Fibroblast of mammary gland (primary cell): ENCODE measurements at regions not wholly inside any gene's neighbourhood (a gene's known extent, or its start where the extent isn't known, plus 50 kb on each side); places are given as distances from the start of the nearest gene placed in this dataset.
"Not testable (repeated sequence)": the region's sequence is repeated elsewhere in the genome, so short reads cannot be mapped to it uniquely, and the experiment has no call there.

ENCODE experiments used
- DNase-seq: peaks from one replicate; pipeline ENCODE4 v3.0.0-alpha.2; 2010; ENCODE audit warnings: low read depth
- H3K4me3 ChIP-seq: 2 replicates; pipeline ENCODE4 v1.5.1; 2011; ENCODE audit warnings: low read depth, mild to moderate bottlenecking, low read length, moderate library complexity; ENCODE audit not compliant: control insufficient read depth
- CTCF ChIP-seq: conservative IDR thresholded peaks from 2 replicates; pipeline ENCODE4 v1.5.1; 2011; ENCODE audit warnings: low read depth, low read length, inconsistent platforms; ENCODE audit not compliant: control insufficient read depth, insufficient read depth

DNA sequence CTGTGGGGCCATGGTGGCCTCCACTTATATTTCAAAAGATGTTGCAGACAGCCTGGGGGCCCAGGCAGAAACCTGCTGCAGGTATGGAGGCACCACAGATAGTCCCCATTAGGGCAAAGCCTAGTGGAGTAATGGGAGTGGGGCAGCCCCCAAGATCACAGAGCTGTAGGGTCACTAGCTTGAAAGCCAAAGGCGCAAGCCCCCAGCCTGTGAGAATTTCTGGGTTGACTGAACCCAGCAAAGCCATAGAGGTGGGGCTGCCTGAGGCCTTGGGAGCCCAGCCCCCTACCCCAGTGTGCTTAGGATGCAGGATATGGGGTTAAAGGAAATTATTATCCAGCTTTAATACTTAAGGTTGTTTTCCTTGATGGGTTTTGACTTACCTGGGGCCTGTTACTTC lies 165.3 kb upstream of the FBN2 start:
- TF ChIP-seq CTCF: no peak
- no peak for DNase-seq

GRCh38 chr5:128706269-128706668 lies 168.2 kb upstream of the FBN2 start:
- no peak for TF ChIP-seq CTCF
- peak; percentile 12 for DNase-seq
- no peak overlapping the region for H3K4me3 ChIP-seq

More for the DNA sequence above, 165.3 kb upstream of the FBN2 start:
- no peak overlapping the region for H3K4me3 ChIP-seq

GRCh38 chr5:128708841-128709240 lies 170.8 kb upstream of the FBN2 start:
- no peak overlapping the region for H3K4me3 ChIP-seq
- TF ChIP-seq CTCF: no peak
- no peak for DNase-seq

- H3K4me3 ChIP-seq: no peak overlapping the region
- DNase-seq: no peak
- no peak for TF ChIP-seq CTCF
Observed at GRCh38 chr5:128711216-128711615, 173.2 kb upstream of the FBN2 start.

GRCh38 chr5:128714551-128714950 lies 176.5 kb upstream of the FBN2 start:
- no peak for TF ChIP-seq CTCF
- no peak for DNase-seq
- no peak overlapping the region for H3K4me3 ChIP-seq

GRCh38 chr5:128722551-128722950 lies 184.5 kb upstream of the FBN2 start:
- TF ChIP-seq CTCF: no peak
- no peak for DNase-seq

GRCh38 chr5:128730021-128730420 lies 192.0 kb upstream of the FBN2 start:
- DNase-seq, H3K4me3 ChIP-seq: not testable (repeated sequence)

More at GRCh38 chr5:128722551-128722950, 184.5 kb upstream of the FBN2 start:
- H3K4me3 ChIP-seq: no peak overlapping the region

- H3K4me3 ChIP-seq, DNase-seq: not testable (repeated sequence)
Observed at GRCh38 chr5:128735656-128736055, 197.6 kb upstream of the FBN2 start.
